Vagina (tissue), 2 donors: ENCODE measurements at regions not wholly inside any gene's neighbourhood (a gene's known extent, or its start where the extent isn't known, plus 50 kb on each side); places are given as distances from the start of the nearest gene placed in this dataset.

Source experiments
- POLR2A ChIP-seq, 2 donors: fragments of 450-650 bp; IDR thresholded peaks; one replicate each; pipeline ENCODE4 v1.6.1; 2017; ENCODE audit warnings: antibody characterized with exemption in 2 of 2, mild to moderate bottlenecking in 2 of 2, moderate library complexity in 2 of 2
- POLR2AphosphoS5 ChIP-seq, 2 donors: sonication (generic); formaldehyde crosslinking; IDR thresholded peaks; one replicate each; pipeline ENCODE4 v1.9.0; 2017; ENCODE audit warnings: antibody characterized with exemption in 2 of 2, mild to moderate bottlenecking in 2 of 2, low read depth in 1 of 2; ENCODE audit not compliant: insufficient read depth in 1 of 2
- TF ChIP-seq, protein P1 (sequence below), 3 experiments: fragments of 450-650 bp in 2 of 3; fragments of 200-600 bp in 1 of 3; sonication (generic) in 1 of 3; IDR thresholded peaks; one replicate each; pipeline ENCODE4 v1.5.1; 2017 to 2019; ENCODE audit warnings: antibody characterized with exemption in 3 of 3, mild to moderate bottlenecking in 2 of 3, moderate library complexity in 2 of 3

GRCh38 chr2:236646441-236646840 lies 76.8 kb downstream of the ACKR3 start:
- TF ChIP-seq, protein P1, sequence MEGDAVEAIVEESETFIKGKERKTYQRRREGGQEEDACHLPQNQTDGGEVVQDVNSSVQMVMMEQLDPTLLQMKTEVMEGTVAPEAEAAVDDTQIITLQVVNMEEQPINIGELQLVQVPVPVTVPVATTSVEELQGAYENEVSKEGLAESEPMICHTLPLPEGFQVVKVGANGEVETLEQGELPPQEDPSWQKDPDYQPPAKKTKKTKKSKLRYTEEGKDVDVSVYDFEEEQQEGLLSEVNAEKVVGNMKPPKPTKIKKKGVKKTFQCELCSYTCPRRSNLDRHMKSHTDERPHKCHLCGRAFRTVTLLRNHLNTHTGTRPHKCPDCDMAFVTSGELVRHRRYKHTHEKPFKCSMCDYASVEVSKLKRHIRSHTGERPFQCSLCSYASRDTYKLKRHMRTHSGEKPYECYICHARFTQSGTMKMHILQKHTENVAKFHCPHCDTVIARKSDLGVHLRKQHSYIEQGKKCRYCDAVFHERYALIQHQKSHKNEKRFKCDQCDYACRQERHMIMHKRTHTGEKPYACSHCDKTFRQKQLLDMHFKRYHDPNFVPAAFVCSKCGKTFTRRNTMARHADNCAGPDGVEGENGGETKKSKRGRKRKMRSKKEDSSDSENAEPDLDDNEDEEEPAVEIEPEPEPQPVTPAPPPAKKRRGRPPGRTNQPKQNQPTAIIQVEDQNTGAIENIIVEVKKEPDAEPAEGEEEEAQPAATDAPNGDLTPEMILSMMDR (IDR thresholded peaks at IDR 0.05): no peak
- TF ChIP-seq POLR2AphosphoS5 (IDR thresholded peaks at IDR 0.05; ENCODE audit: insufficient read depth in 1 of 2, low read depth in 1 of 2): no peak
- no peak for TF ChIP-seq POLR2A (IDR thresholded peaks at IDR 0.05)
